Transverse colon (tissue), 4 donors: ENCODE measurements at regions not wholly inside any gene's neighbourhood (a gene's known extent, or its start where the extent isn't known, plus 50 kb on each side); places are given as distances from the start of the nearest gene placed in this dataset.

ENCODE experiments used
- CTCF ChIP-seq, 5 experiments: fragments of 200-600 bp in 3 of 5; fragments of 450-650 bp in 2 of 5; sonication (generic) in 3 of 5; IDR thresholded peaks; 1 replicate in 2 of 5; 2 replicates in 3 of 5; pipeline ENCODE4 v1.5.1; 2016 to 2017; ENCODE audit warnings: antibody characterized with exemption in 5 of 5, inconsistent platforms in 3 of 5, mild to moderate bottlenecking in 2 of 5, moderate library complexity in 1 of 5
- EP300 ChIP-seq: sonication (generic); formaldehyde crosslinking; IDR thresholded peaks from one replicate; pipeline ENCODE4 v1.6.1; 2017; ENCODE audit warnings: antibody characterized with exemption, low read depth
- POLR2A ChIP-seq: fragments of 450-650 bp; IDR thresholded peaks from one replicate; pipeline ENCODE4 v1.6.1; 2016; ENCODE audit warnings: antibody characterized with exemption, mild to moderate bottlenecking, moderate library complexity
- POLR2AphosphoS5 ChIP-seq, 3 donors: sonication (generic); formaldehyde crosslinking; IDR thresholded peaks; one replicate each; pipeline ENCODE4 v1.6.1; 2016; ENCODE audit warnings: antibody characterized with exemption in 3 of 3

- no peak for TF ChIP-seq EP300
- TF ChIP-seq CTCF (IDR thresholded peaks at IDR 0.05): no peak
- TF ChIP-seq POLR2A: no peak
- no peak for TF ChIP-seq POLR2AphosphoS5 (IDR thresholded peaks at IDR 0.05)
These were observed 210.8 kb upstream of the BTG1 start for GRCh38 chr12:92356425-92356824.
